ENCODE measurements at regions not wholly inside any gene's neighbourhood (a gene's known extent, or its start where the extent isn't known, plus 50 kb on each side); places are given as distances from the start of the nearest gene placed in this dataset.
A peak's percentile ranks its signal among the peaks of the same experiment; 100 is the strongest.

DNA sequence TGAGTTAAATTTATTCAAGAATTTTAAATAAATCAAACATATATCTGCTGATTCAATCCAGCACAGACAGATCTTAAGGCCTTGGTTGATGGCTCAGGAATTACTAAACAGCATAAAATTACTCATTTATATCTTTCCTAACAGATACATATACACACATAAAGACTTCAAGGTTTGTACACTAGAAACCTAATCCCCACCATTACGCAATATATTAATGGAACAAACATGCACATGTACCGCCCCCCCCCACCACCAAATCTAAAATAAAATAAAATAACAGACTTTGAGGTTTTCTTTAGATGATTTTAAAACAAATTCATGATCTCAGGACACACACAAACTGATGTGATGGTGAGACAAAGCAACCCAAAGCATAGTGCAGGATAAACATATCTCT lies 333.9 kb upstream of the DDX53 start:
- H3K27me3 ChIP-seq (ENCODE audit: insufficient read depth, low read depth, severe bottlenecking) = peaks cover 10% of the 10 kb centered on the region
- TF ChIP-seq, protein P1, sequence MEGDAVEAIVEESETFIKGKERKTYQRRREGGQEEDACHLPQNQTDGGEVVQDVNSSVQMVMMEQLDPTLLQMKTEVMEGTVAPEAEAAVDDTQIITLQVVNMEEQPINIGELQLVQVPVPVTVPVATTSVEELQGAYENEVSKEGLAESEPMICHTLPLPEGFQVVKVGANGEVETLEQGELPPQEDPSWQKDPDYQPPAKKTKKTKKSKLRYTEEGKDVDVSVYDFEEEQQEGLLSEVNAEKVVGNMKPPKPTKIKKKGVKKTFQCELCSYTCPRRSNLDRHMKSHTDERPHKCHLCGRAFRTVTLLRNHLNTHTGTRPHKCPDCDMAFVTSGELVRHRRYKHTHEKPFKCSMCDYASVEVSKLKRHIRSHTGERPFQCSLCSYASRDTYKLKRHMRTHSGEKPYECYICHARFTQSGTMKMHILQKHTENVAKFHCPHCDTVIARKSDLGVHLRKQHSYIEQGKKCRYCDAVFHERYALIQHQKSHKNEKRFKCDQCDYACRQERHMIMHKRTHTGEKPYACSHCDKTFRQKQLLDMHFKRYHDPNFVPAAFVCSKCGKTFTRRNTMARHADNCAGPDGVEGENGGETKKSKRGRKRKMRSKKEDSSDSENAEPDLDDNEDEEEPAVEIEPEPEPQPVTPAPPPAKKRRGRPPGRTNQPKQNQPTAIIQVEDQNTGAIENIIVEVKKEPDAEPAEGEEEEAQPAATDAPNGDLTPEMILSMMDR (IDR thresholded peaks at IDR 0.05; ENCODE audit: low read depth, low read length) = no peak
- H3K27ac ChIP-seq = no peak overlapping the region

DNA sequence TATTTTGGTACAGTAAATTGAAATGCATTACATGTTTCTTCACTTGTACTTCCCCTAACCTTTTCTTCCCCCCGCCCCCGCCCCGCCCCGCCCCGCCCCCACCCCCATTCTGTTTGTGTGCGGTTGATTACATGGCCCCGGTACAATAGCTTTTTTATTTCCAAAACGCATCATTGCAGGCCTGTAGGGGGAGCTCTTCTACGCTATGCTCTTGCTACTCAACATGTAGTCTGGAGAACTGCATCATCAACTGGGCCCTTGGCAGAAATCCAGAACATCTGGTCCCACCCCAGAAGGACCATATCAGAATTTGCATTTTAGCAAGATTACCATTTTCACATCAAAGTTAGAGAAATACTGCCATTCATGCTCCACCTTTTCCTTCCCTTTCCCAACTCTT lies 333.3 kb upstream of the DDX53 start:
- no peaks in the 10 kb centered on the region for H3K9me3 ChIP-seq (ENCODE audit: severe bottlenecking)
- H3K27ac ChIP-seq = no peak overlapping the region
- TF ChIP-seq, protein P1 (IDR thresholded peaks at IDR 0.05; ENCODE audit: low read depth, low read length) = peak; percentile 54
- no peak overlapping the region for H3K4me3 ChIP-seq (ENCODE audit: low read depth, low read length)
- no peaks in the 10 kb centered on the region for H3K36me3 ChIP-seq
- peaks cover 10% of the 10 kb centered on the region for H3K27me3 ChIP-seq (ENCODE audit: insufficient read depth, low read depth, severe bottlenecking)
- peak; percentile 39 for DNase-seq

More for the DNA sequence above, 333.9 kb upstream of the DDX53 start:
- Histone ChIP-seq H3K36me3 (no peaks in the 10 kb centered on the region), H3K4me3 (ENCODE audit: low read depth, low read length) (no peak overlapping the region), H3K9me3 (ENCODE audit: severe bottlenecking) (no peaks in the 10 kb centered on the region)
- DNase-seq = no peak

DNA sequence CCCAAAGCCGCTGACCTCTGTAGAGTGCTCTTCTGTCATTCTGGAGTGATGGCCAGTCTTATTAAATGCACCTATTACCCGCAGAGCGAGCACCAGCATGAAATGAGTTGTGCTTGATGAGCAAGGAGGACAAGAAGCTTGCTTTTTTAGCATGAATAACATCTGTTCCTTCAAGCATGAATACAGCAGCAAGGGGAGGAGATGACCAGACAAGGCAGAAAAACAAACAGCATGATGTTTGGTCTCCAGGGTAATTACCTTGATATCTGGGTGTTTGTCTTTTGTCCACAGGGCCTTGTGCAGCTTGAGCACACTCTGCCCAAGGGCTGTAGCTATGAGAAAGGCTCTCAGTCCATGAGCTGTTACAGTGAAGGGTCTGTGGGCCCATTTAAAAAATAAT lies 324.8 kb upstream of the DDX53 start:
- no peak overlapping the region for H3K27ac ChIP-seq
- TF ChIP-seq, protein P1 (IDR thresholded peaks at IDR 0.05; ENCODE audit: low read depth, low read length) = no peak
- no peaks in the 10 kb centered on the region for H3K9me3 ChIP-seq (ENCODE audit: severe bottlenecking)
- no peaks in the 10 kb centered on the region for H3K36me3 ChIP-seq
- DNase-seq = no peak
- no peak overlapping the region for H3K4me3 ChIP-seq (ENCODE audit: low read depth, low read length)
- peaks cover 13% of the 10 kb centered on the region for H3K27me3 ChIP-seq (ENCODE audit: insufficient read depth, low read depth, severe bottlenecking)

DNA sequence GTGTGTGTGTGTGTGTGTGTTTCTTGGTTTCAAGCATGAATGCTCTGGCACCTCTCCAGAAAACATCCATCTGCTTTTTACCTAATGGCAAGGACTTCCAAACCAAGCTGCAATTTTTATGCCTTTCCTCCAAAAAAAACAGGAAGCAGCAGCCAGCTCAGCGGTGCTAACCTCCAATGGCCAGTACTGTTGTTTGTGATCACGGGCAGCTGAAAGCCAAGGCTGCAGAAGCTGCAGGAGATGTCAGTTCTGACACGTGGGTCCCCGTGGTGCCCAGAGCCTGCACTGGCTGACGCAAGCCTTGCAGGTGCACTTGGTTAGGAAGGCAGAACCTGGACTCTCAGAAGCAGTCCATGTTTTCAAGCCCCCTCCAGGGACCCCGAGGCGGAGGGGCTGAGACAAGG lies 313.6 kb upstream of the DDX53 start:
- Histone ChIP-seq H3K27me3 (ENCODE audit: insufficient read depth, low read depth, severe bottlenecking) (peaks cover 2% of the 10 kb centered on the region), H3K27ac (no peak overlapping the region), H3K9me3 (ENCODE audit: severe bottlenecking) (no peaks in the 10 kb centered on the region), H3K36me3 (no peaks in the 10 kb centered on the region), H3K4me3 (ENCODE audit: low read depth, low read length) (no peak overlapping the region)
- TF ChIP-seq, protein P1 (IDR thresholded peaks at IDR 0.05; ENCODE audit: low read depth, low read length) = no peak
- no peak for DNase-seq

DNA sequence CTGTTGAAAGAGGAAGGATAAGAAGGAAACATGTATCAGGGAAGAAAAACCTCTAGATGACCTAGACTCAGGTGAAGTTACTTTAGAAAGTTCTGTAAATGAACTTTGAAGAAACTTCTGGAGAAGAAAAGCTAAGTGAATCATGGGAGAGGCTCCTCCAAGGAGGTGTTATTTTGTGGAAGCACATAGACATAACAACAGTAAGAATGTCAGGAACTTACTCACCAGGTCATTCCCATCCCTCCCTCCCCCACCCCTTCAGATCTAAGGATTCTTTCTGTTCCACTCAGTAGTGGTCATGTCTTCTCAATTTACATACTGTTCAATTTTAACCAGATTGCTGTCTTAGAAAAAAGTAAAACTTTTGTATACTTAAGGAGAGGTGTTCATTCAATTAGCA lies 310.5 kb upstream of the DDX53 start:
- no peak for DNase-seq
- Histone ChIP-seq H3K4me3 (ENCODE audit: low read depth, low read length) (no peak overlapping the region), H3K36me3 (no peaks in the 10 kb centered on the region)

DNA sequence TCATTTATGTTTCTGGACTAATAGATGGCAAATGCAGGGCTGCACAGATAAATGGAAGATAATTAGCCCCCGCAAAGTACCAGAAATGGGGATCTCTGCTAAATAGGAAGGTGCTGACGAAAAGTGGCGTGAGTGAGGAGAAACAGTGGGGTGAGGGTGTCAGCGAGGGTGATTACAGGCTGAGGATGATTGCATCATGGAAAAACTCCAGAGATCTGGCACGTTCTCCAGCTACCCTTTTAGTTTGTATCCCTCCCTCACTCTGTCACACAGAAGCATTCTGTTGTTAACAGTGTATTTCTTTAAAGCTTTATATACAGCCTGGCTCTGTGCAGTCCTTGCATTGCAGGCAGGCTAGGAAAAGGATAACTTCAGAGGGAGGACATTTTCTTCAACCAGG lies 309.6 kb upstream of the DDX53 start:
- TF ChIP-seq, protein P1 (IDR thresholded peaks at IDR 0.05; ENCODE audit: low read depth, low read length) = no peak
- no peak for DNase-seq
- Histone ChIP-seq H3K27ac (no peak overlapping the region), H3K4me3 (ENCODE audit: low read depth, low read length) (no peak overlapping the region), H3K27me3 (ENCODE audit: insufficient read depth, low read depth, severe bottlenecking) (peaks cover 2% of the 10 kb centered on the region), H3K9me3 (ENCODE audit: severe bottlenecking) (no peaks in the 10 kb centered on the region), H3K36me3 (no peaks in the 10 kb centered on the region)

More for the DNA sequence above, 310.5 kb upstream of the DDX53 start:
- H3K27ac ChIP-seq = no peak overlapping the region
- TF ChIP-seq, protein P1 (IDR thresholded peaks at IDR 0.05; ENCODE audit: low read depth, low read length) = no peak
- H3K27me3 ChIP-seq (ENCODE audit: insufficient read depth, low read depth, severe bottlenecking) = peaks cover 2% of the 10 kb centered on the region
- H3K9me3 ChIP-seq (ENCODE audit: severe bottlenecking) = no peaks in the 10 kb centered on the region

Data from WERI-Rb-1 (cell line).